ENCODE measurements at regions not wholly inside any gene's neighbourhood (a gene's known extent, or its start where the extent isn't known, plus 50 kb on each side); places are given as distances from the start of the nearest gene placed in this dataset.

DNA sequence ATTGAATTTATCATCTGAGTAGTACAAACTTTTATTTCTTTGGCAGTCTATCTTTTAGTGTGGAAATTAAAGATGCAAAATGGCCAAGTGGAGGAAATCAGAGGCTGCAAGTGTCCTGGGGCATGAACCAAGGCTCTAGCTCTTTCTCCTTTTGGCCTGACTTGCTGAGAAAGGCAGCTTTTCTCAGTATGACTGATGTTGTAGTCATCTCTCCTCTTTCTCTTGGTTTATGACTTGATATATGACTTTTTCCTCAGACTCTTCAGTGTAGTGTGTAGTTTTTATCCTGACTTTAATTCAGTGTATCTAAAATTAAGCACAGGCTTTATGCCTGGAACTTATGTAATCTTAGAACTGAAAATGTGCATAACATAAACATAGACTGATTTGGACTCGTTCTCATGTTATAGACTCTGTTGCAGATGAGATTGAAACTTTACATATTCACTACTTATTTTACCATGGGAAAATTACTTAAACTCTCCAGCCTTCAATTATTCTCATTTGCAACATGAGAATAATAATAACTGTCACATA is 65.7 kb downstream of the SLITRK5 start:
- ChIA-PET POLR2A (ENCODE audit: low non-redundant PET) (no interaction called here), CTCF (no interaction called here)
- DNase-seq (ENCODE audit: low spot score), result no peak
- no peak for TF ChIP-seq CTCF (conservative IDR thresholded peaks at IDR 0.05; ENCODE audit: low read depth)
- no peak overlapping the region for H3K27ac ChIP-seq

DNA sequence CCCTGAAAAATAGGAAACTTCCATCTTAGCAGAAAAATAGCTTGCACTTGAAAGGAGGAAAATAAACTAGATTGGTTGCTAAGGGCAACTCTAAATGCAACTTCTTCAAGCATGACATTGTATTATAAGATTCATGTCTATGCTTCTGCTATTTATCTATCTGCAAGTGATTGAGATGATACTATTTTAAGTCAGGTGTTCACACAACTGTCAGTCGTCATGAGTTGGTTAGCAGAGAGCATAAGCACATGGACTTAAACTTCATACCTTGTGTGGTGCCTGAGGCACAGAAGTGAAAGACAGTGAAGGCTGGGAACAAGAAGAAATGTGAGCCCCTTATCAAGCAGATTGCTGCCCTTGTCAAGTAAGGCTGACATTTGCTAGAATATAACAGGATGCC is 82.9 kb downstream of the SLITRK5 start:
- no peak for TF ChIP-seq CTCF (conservative IDR thresholded peaks at IDR 0.05; ENCODE audit: low read depth)
- no peak overlapping the region for H3K27ac ChIP-seq
- ChIA-PET CTCF (no interaction called here), POLR2A (ENCODE audit: low non-redundant PET) (no interaction called here)
- no peak for DNase-seq (ENCODE audit: low spot score)

- TF ChIP-seq CTCF (conservative IDR thresholded peaks at IDR 0.05; ENCODE audit: low read depth), result no peak
- ChIA-PET CTCF (no interaction called here), POLR2A (ENCODE audit: low non-redundant PET) (no interaction called here)
- no peak overlapping the region for H3K27ac ChIP-seq
- DNase-seq (ENCODE audit: low spot score), result no peak
Measured at GRCh38 chr13:87769445-87769844, 98.3 kb downstream of the SLITRK5 start.

GRCh38 chr13:87777387-87777786 is 106.2 kb downstream of the SLITRK5 start:
- no peak for TF ChIP-seq CTCF (conservative IDR thresholded peaks at IDR 0.05; ENCODE audit: low read depth)
- POLR2A ChIA-PET (ENCODE audit: low non-redundant PET), result no interaction called here
- CTCF ChIA-PET, result no interaction called here
- no peak for DNase-seq (ENCODE audit: low spot score)
- H3K27ac ChIP-seq, result no peak overlapping the region

DNA sequence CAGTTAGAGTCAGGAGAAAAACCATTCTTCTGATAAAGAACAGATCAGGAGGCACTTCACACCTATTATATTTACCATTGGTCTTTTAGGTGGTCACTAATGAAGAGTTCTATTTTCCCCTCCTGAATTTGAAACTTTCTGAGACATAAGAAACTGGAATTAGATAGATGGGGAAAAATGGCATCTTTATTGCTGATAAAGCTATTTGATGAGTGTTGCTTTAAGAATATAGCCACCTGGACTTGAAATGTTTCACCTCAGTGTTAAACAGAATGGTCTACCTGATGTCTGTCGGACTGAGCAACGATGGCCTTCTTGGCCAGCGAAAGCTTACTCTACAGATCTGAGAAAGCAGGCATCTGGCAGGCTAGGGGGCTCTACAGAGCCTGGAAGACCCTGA is 107.0 kb downstream of the SLITRK5 start:
- no peak for TF ChIP-seq CTCF (conservative IDR thresholded peaks at IDR 0.05; ENCODE audit: low read depth)
- POLR2A ChIA-PET (ENCODE audit: low non-redundant PET), result no interaction called here
- CTCF ChIA-PET, result no interaction called here
- no peak for DNase-seq (ENCODE audit: low spot score)
- no peak overlapping the region for H3K27ac ChIP-seq

DNA sequence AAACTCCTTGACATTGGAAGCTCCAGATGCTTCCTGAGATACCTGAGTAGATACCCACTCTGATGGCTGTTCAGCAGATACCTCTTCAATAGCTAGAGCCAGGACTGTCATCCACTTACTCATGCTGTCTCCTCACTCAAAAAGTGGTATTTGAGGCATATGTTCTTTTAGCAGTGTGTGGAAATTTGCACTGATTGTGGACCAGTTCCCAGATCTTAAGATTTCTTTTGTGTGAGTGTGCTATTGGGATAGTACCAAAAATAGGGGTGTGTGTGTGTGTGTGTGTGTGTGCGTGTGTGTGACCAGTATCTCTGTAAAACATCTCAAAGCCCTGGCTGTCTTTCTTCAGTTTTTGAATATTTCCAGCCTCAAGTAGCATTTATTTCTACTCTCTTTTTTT is 108.3 kb downstream of the SLITRK5 start:
- no peak for DNase-seq (ENCODE audit: low spot score)
- CTCF ChIA-PET, result interaction anchor here (0.6 kb wide), 2 partner anchors 157 to 618 kb away, joined by 3 to 4 read pairs; no protein-coding TSS in a partner anchor
- no peak for TF ChIP-seq CTCF (conservative IDR thresholded peaks at IDR 0.05; ENCODE audit: low read depth)
- POLR2A ChIA-PET (ENCODE audit: low non-redundant PET), result no interaction called here
- H3K27ac ChIP-seq, result no peak overlapping the region

DNA sequence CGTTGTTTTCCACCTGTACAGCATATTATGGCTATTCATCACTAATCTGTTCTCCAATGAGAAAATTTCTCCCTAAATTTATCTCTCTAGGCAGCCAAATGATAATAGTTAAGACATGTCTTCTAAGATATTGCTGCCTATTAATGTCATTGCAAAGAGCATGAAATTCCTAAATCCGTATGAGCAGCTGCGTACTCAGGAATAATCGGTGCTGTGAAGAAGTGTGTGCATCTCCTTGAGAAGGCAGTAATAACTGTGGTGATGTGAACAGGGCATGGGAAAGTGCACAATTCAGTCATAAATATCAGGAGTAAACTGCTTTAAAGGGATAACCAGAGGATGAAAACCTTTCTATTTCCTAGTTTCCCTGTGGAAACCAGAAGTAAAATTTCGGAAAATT is 112.2 kb downstream of the SLITRK5 start:
- ChIA-PET CTCF (no interaction called here), POLR2A (ENCODE audit: low non-redundant PET) (no interaction called here)
- DNase-seq (ENCODE audit: low spot score), result no peak
- no peak for TF ChIP-seq CTCF (conservative IDR thresholded peaks at IDR 0.05; ENCODE audit: low read depth)
- no peak overlapping the region for H3K27ac ChIP-seq

All from RWPE1 (cell line).